ENCODE measurements at regions not wholly inside any gene's neighbourhood (a gene's known extent, or its start where the extent isn't known, plus 50 kb on each side); places are given as distances from the start of the nearest gene placed in this dataset.

DNA sequence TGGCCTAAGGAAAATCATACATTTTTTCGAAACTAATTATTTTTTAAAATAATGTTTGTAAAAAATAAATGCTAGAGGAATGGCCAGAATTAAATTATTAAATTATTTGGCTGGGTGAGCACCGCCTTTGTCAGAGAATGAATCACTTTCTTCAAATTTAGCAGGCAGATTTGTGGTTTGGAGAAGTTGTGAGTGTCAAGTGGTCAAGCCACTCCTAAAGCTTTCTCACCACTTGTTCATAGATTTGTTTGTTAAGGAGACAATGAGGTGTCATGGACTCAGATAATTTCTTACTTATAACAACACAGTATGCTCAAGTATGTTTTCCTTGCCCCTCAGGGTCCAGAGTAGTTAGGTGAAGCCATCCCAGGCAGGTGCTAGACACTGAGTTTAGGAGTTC lies 196.2 kb downstream of the TUSC7 start:
- H3K79me1 ChIP-seq (ENCODE audit: low read length), result no peaks in the 10 kb centered on the region
- H3K4me3 ChIP-seq (ENCODE audit: low read depth, low read length), result no peak overlapping the region
- H2BK120ac ChIP-seq (ENCODE audit: insufficient read depth, low read length, poor library complexity), result no peak overlapping the region
- no peak overlapping the region for H3K18ac ChIP-seq (ENCODE audit: low read length)
- H3K4me1 ChIP-seq (ENCODE audit: control insufficient read depth in 1 of 2, insufficient read depth in 2 of 2, low read length in 2 of 2), result no peaks in the 10 kb centered on the region
- no peak for DNase-seq
- H2BK5ac ChIP-seq (ENCODE audit: low read depth, low read length, poor library complexity), result no peak overlapping the region
- H3K14ac ChIP-seq (ENCODE audit: low read length), result no peak overlapping the region
- no peaks in the 10 kb centered on the region for H3K27me3 ChIP-seq (ENCODE audit: insufficient read depth, low read length)
- no peak overlapping the region for H3K4ac ChIP-seq (ENCODE audit: low read depth, low read length)
- H3K27ac ChIP-seq (ENCODE audit: low read depth, low read length), result no peak overlapping the region
- H3K79me2 ChIP-seq (ENCODE audit: control insufficient read depth, insufficient read depth, low read length, poor library complexity), result no peaks in the 10 kb centered on the region
- no peak overlapping the region for H2AK5ac ChIP-seq (ENCODE audit: low read length)
- H3K23ac ChIP-seq (ENCODE audit: low read length), result no peak overlapping the region
- H3K36me3 ChIP-seq (ENCODE audit: control insufficient read depth in 1 of 2, insufficient read depth in 2 of 2, low read length in 2 of 2), result no peaks in the 10 kb centered on the region
- H3K9ac ChIP-seq (ENCODE audit: low read length), result no peak overlapping the region
- no CpG with 5 or more reads among the region's 2 CpGs for WGBS (ENCODE audit: extremely low coverage, insufficient coverage, insufficient read length)
- H4K8ac ChIP-seq (ENCODE audit: low read depth, low read length), result no peak overlapping the region
- H2BK12ac ChIP-seq (ENCODE audit: low read length), result no peak overlapping the region
- no peak overlapping the region for H2AFZ ChIP-seq (ENCODE audit: insufficient read depth, low read length, poor library complexity)
- no peaks in the 10 kb centered on the region for H3K9me3 ChIP-seq (ENCODE audit: insufficient read depth, low read depth, low read length)
- H4K12ac ChIP-seq (ENCODE audit: low read depth, low read length), result no peak overlapping the region
- H4K91ac ChIP-seq (ENCODE audit: low read depth, low read length), result no peak overlapping the region
- H3K4me2 ChIP-seq (ENCODE audit: low read length), result no peak overlapping the region

DNA sequence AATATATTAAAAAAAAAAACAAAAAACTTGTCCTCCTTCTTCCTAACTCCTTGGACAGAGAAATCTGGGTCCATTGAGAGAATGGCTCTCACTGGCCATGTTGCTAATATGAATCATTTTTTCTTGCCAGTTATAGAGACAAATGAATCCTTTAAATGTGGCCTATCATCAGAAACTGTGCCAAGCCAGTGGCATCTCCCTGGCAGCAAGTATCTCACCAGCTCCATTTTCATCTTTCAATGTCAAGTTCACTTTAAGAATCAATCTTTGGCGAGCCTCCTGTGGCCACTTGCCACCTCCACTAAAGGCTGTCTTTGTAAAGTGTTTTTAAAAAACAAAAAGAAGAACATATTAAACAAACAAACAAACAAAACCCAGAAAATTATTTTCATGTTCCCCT lies 202.5 kb downstream of the TUSC7 start:
- Histone ChIP-seq H3K4me1 (ENCODE audit: control insufficient read depth in 1 of 2, insufficient read depth in 2 of 2, low read length in 2 of 2) (no peaks in the 10 kb centered on the region), H4K91ac (ENCODE audit: low read depth, low read length) (no peak overlapping the region), H3K4ac (ENCODE audit: low read depth, low read length) (no peak overlapping the region), H2AFZ (ENCODE audit: insufficient read depth, low read length, poor library complexity) (no peak overlapping the region), H2BK120ac (ENCODE audit: insufficient read depth, low read length, poor library complexity) (no peak overlapping the region), H3K27me3 (ENCODE audit: insufficient read depth, low read length) (no peaks in the 10 kb centered on the region), H3K36me3 (ENCODE audit: control insufficient read depth in 1 of 2, insufficient read depth in 2 of 2, low read length in 2 of 2) (no peaks in the 10 kb centered on the region), H3K4me2 (ENCODE audit: low read length) (no peak overlapping the region), H3K79me1 (ENCODE audit: low read length) (no peaks in the 10 kb centered on the region), H2BK5ac (ENCODE audit: low read depth, low read length, poor library complexity) (no peak overlapping the region), H3K18ac (ENCODE audit: low read length) (no peak overlapping the region), H2AK5ac (ENCODE audit: low read length) (no peak overlapping the region), H3K9me3 (ENCODE audit: insufficient read depth, low read depth, low read length) (no peaks in the 10 kb centered on the region), H3K14ac (ENCODE audit: low read length) (no peak overlapping the region), H2BK12ac (ENCODE audit: low read length) (no peak overlapping the region), H3K9ac (ENCODE audit: low read length) (no peak overlapping the region), H3K79me2 (ENCODE audit: control insufficient read depth, insufficient read depth, low read length, poor library complexity) (no peaks in the 10 kb centered on the region), H4K12ac (ENCODE audit: low read depth, low read length) (no peak overlapping the region), H3K4me3 (ENCODE audit: low read depth, low read length) (no peak overlapping the region), H3K23ac (ENCODE audit: low read length) (no peak overlapping the region), H3K27ac (ENCODE audit: low read depth, low read length) (no peak overlapping the region), H4K8ac (ENCODE audit: low read depth, low read length) (no peak overlapping the region)
- no peak for DNase-seq
- WGBS (ENCODE audit: extremely low coverage, insufficient coverage, insufficient read length), result no CpG with 5 or more reads among the region's 1 CpG

DNA sequence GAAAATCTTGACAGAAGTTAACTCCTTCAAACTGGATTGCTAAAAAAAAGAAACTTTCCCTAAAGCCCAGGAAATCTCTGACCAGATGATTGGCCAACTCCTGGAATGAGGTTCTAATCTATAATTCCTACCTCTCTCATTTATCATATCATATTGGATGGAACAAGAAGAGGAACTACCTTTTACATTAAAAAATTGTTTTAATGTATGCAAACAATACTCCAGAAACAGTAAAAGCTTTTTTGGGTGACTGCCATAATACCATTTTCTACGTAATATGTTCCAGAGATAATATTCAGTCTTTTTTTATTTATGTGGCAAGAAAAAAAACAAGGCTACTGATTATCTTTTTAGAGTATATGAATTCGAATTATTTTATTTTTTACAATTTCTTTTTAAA lies 204.4 kb downstream of the TUSC7 start:
- H3K4me3 ChIP-seq (ENCODE audit: low read depth, low read length), result no peak overlapping the region
- H3K9me3 ChIP-seq (ENCODE audit: insufficient read depth, low read depth, low read length), result no peaks in the 10 kb centered on the region
- no peak overlapping the region for H2BK12ac ChIP-seq (ENCODE audit: low read length)
- no peak overlapping the region for H2AFZ ChIP-seq (ENCODE audit: insufficient read depth, low read length, poor library complexity)
- no peak overlapping the region for H3K9ac ChIP-seq (ENCODE audit: low read length)
- no peak overlapping the region for H3K23ac ChIP-seq (ENCODE audit: low read length)
- H2BK5ac ChIP-seq (ENCODE audit: low read depth, low read length, poor library complexity), result no peak overlapping the region
- H4K12ac ChIP-seq (ENCODE audit: low read depth, low read length), result no peak overlapping the region
- WGBS (ENCODE audit: extremely low coverage, insufficient coverage, insufficient read length), result no CpG with 5 or more reads among the region's 2 CpGs
- no peaks in the 10 kb centered on the region for H3K79me1 ChIP-seq (ENCODE audit: low read length)
- H3K79me2 ChIP-seq (ENCODE audit: control insufficient read depth, insufficient read depth, low read length, poor library complexity), result no peaks in the 10 kb centered on the region
- DNase-seq, result no peak
- H3K4ac ChIP-seq (ENCODE audit: low read depth, low read length), result no peak overlapping the region
- no peak overlapping the region for H3K18ac ChIP-seq (ENCODE audit: low read length)
- no peak overlapping the region for H4K91ac ChIP-seq (ENCODE audit: low read depth, low read length)
- H3K27ac ChIP-seq (ENCODE audit: low read depth, low read length), result no peak overlapping the region
- H2AK5ac ChIP-seq (ENCODE audit: low read length), result no peak overlapping the region
- H3K4me1 ChIP-seq (ENCODE audit: control insufficient read depth in 1 of 2, insufficient read depth in 2 of 2, low read length in 2 of 2), result no peaks in the 10 kb centered on the region
- H2BK120ac ChIP-seq (ENCODE audit: insufficient read depth, low read length, poor library complexity), result no peak overlapping the region
- no peak overlapping the region for H3K14ac ChIP-seq (ENCODE audit: low read length)
- no peak overlapping the region for H4K8ac ChIP-seq (ENCODE audit: low read depth, low read length)
- no peaks in the 10 kb centered on the region for H3K27me3 ChIP-seq (ENCODE audit: insufficient read depth, low read length)
- H3K4me2 ChIP-seq (ENCODE audit: low read length), result no peak overlapping the region
- no peaks in the 10 kb centered on the region for H3K36me3 ChIP-seq (ENCODE audit: control insufficient read depth in 1 of 2, insufficient read depth in 2 of 2, low read length in 2 of 2)

- Histone ChIP-seq H4K8ac (ENCODE audit: low read depth, low read length) (no peak overlapping the region), H3K4ac (ENCODE audit: low read depth, low read length) (no peak overlapping the region), H3K9me3 (ENCODE audit: insufficient read depth, low read depth, low read length) (no peaks in the 10 kb centered on the region), H3K4me2 (ENCODE audit: low read length) (no peak overlapping the region), H3K27ac (ENCODE audit: low read depth, low read length) (no peak overlapping the region), H3K79me2 (ENCODE audit: control insufficient read depth, insufficient read depth, low read length, poor library complexity) (no peaks in the 10 kb centered on the region), H3K18ac (ENCODE audit: low read length) (no peak overlapping the region), H3K4me3 (ENCODE audit: low read depth, low read length) (no peak overlapping the region), H2BK5ac (ENCODE audit: low read depth, low read length, poor library complexity) (no peak overlapping the region), H3K79me1 (ENCODE audit: low read length) (no peaks in the 10 kb centered on the region), H3K27me3 (ENCODE audit: insufficient read depth, low read length) (no peaks in the 10 kb centered on the region), H3K36me3 (ENCODE audit: control insufficient read depth in 1 of 2, insufficient read depth in 2 of 2, low read length in 2 of 2) (no peaks in the 10 kb centered on the region), H3K23ac (ENCODE audit: low read length) (no peak overlapping the region), H4K12ac (ENCODE audit: low read depth, low read length) (no peak overlapping the region), H2BK120ac (ENCODE audit: insufficient read depth, low read length, poor library complexity) (no peak overlapping the region), H4K91ac (ENCODE audit: low read depth, low read length) (no peak overlapping the region), H2BK12ac (ENCODE audit: low read length) (no peak overlapping the region), H3K4me1 (ENCODE audit: control insufficient read depth in 1 of 2, insufficient read depth in 2 of 2, low read length in 2 of 2) (no peaks in the 10 kb centered on the region), H2AFZ (ENCODE audit: insufficient read depth, low read length, poor library complexity) (no peak overlapping the region), H3K9ac (ENCODE audit: low read length) (no peak overlapping the region), H3K14ac (ENCODE audit: low read length) (no peak overlapping the region), H2AK5ac (ENCODE audit: low read length) (no peak overlapping the region)
- DNase-seq, result no peak
Measured at GRCh38 chr3:116916836-116917235, 207.3 kb downstream of the TUSC7 start.

All from trophoblast cell (in vitro differentiated cells and primary cell).